ENCODE measurements at regions not wholly inside any gene's neighbourhood (a gene's known extent, or its start where the extent isn't known, plus 50 kb on each side); places are given as distances from the start of the nearest gene placed in this dataset.

DNA sequence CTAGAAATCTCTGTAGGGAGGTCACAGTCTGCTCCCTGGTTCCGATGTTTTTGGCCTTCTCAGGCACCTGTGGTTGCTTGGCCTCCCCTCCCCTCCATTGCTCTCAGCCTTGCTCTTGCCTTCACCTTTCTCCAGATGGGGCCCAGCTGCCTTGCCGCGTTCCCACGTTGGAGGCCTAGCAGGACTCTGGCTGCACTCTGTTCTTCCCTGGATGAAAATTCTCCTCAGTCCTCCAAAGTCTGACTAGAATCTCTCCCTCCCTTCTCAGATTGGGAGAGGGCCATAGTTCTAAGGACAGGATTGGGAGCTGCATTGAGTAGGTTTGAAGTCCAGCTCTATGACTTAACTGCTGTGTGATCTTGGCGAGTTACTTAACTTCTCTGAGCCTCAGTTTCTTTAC, 213.7 kb upstream of the HABP2 start:
- TF ChIP-seq POLR2AphosphoS5 (IDR thresholded peaks at IDR 0.05; ENCODE audit: low read depth, low read length), result no peak
- no peak for TF ChIP-seq POU2F2 (IDR thresholded peaks at IDR 0.05; ENCODE audit: low read depth, low read length)
- TF ChIP-seq TAF1 (IDR thresholded peaks at IDR 0.05; ENCODE audit: low read depth, low read length), result no peak
- no peak for TF ChIP-seq POLR2A (IDR thresholded peaks at IDR 0.05; ENCODE audit: low read depth, low read length)

Data from GM12891 (cell line).